ENCODE measurements at regions not wholly inside any gene's neighbourhood (a gene's known extent, or its start where the extent isn't known, plus 50 kb on each side); places are given as distances from the start of the nearest gene placed in this dataset.

DNA sequence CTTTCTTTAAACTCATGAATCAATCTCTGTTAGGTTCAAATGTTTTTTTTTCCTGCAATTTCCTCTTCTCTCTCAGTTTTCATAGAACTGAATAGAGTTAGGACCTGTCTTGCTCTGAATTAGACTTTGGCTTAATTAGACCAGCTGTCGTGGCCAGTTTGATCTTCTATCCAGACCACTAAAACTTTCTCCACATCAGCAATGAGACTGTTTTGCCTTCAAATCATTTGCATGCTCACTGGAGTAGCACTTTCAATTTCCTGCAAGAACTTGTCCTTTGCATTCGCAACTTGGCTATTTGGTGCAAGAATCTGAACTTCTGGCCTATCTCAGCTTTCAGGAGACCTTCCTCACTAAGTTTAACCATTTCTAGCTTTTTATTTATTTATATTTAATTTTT lies 2002.2 kb upstream of the PIK3C3 start:
- no peak for TF ChIP-seq CREB1 (CRISPR knock-in tag; IDR thresholded peaks at IDR 0.05; ENCODE audit: low read depth)
- TF ChIP-seq, protein P1, sequence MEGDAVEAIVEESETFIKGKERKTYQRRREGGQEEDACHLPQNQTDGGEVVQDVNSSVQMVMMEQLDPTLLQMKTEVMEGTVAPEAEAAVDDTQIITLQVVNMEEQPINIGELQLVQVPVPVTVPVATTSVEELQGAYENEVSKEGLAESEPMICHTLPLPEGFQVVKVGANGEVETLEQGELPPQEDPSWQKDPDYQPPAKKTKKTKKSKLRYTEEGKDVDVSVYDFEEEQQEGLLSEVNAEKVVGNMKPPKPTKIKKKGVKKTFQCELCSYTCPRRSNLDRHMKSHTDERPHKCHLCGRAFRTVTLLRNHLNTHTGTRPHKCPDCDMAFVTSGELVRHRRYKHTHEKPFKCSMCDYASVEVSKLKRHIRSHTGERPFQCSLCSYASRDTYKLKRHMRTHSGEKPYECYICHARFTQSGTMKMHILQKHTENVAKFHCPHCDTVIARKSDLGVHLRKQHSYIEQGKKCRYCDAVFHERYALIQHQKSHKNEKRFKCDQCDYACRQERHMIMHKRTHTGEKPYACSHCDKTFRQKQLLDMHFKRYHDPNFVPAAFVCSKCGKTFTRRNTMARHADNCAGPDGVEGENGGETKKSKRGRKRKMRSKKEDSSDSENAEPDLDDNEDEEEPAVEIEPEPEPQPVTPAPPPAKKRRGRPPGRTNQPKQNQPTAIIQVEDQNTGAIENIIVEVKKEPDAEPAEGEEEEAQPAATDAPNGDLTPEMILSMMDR (conservative IDR thresholded peaks at IDR 0.05; ENCODE audit: low read depth in 2 of 2), result no peak
- TF ChIP-seq POLR2AphosphoS5 (IDR thresholded peaks at IDR 0.05; ENCODE audit: low read depth), result no peak
- no peak for TF ChIP-seq EZH2 (IDR thresholded peaks at IDR 0.05; ENCODE audit: low read depth, unreplicated experiment)
- TF ChIP-seq EZH2phosphoT487 (IDR thresholded peaks at IDR 0.05; ENCODE audit: unreplicated experiment), result no peak
- TF ChIP-seq, protein P2, sequence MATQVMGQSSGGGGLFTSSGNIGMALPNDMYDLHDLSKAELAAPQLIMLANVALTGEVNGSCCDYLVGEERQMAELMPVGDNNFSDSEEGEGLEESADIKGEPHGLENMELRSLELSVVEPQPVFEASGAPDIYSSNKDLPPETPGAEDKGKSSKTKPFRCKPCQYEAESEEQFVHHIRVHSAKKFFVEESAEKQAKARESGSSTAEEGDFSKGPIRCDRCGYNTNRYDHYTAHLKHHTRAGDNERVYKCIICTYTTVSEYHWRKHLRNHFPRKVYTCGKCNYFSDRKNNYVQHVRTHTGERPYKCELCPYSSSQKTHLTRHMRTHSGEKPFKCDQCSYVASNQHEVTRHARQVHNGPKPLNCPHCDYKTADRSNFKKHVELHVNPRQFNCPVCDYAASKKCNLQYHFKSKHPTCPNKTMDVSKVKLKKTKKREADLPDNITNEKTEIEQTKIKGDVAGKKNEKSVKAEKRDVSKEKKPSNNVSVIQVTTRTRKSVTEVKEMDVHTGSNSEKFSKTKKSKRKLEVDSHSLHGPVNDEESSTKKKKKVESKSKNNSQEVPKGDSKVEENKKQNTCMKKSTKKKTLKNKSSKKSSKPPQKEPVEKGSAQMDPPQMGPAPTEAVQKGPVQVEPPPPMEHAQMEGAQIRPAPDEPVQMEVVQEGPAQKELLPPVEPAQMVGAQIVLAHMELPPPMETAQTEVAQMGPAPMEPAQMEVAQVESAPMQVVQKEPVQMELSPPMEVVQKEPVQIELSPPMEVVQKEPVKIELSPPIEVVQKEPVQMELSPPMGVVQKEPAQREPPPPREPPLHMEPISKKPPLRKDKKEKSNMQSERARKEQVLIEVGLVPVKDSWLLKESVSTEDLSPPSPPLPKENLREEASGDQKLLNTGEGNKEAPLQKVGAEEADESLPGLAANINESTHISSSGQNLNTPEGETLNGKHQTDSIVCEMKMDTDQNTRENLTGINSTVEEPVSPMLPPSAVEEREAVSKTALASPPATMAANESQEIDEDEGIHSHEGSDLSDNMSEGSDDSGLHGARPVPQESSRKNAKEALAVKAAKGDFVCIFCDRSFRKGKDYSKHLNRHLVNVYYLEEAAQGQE (IDR thresholded peaks at IDR 0.05; ENCODE audit: unreplicated experiment), result no peak
- no peak for TF ChIP-seq ZNF114 (CRISPR knock-in tag; IDR thresholded peaks at IDR 0.05)
- no peak for TF ChIP-seq ZNF331 (CRISPR knock-in tag; IDR thresholded peaks at IDR 0.05; ENCODE audit: low read depth)
- TF ChIP-seq, protein P3, sequence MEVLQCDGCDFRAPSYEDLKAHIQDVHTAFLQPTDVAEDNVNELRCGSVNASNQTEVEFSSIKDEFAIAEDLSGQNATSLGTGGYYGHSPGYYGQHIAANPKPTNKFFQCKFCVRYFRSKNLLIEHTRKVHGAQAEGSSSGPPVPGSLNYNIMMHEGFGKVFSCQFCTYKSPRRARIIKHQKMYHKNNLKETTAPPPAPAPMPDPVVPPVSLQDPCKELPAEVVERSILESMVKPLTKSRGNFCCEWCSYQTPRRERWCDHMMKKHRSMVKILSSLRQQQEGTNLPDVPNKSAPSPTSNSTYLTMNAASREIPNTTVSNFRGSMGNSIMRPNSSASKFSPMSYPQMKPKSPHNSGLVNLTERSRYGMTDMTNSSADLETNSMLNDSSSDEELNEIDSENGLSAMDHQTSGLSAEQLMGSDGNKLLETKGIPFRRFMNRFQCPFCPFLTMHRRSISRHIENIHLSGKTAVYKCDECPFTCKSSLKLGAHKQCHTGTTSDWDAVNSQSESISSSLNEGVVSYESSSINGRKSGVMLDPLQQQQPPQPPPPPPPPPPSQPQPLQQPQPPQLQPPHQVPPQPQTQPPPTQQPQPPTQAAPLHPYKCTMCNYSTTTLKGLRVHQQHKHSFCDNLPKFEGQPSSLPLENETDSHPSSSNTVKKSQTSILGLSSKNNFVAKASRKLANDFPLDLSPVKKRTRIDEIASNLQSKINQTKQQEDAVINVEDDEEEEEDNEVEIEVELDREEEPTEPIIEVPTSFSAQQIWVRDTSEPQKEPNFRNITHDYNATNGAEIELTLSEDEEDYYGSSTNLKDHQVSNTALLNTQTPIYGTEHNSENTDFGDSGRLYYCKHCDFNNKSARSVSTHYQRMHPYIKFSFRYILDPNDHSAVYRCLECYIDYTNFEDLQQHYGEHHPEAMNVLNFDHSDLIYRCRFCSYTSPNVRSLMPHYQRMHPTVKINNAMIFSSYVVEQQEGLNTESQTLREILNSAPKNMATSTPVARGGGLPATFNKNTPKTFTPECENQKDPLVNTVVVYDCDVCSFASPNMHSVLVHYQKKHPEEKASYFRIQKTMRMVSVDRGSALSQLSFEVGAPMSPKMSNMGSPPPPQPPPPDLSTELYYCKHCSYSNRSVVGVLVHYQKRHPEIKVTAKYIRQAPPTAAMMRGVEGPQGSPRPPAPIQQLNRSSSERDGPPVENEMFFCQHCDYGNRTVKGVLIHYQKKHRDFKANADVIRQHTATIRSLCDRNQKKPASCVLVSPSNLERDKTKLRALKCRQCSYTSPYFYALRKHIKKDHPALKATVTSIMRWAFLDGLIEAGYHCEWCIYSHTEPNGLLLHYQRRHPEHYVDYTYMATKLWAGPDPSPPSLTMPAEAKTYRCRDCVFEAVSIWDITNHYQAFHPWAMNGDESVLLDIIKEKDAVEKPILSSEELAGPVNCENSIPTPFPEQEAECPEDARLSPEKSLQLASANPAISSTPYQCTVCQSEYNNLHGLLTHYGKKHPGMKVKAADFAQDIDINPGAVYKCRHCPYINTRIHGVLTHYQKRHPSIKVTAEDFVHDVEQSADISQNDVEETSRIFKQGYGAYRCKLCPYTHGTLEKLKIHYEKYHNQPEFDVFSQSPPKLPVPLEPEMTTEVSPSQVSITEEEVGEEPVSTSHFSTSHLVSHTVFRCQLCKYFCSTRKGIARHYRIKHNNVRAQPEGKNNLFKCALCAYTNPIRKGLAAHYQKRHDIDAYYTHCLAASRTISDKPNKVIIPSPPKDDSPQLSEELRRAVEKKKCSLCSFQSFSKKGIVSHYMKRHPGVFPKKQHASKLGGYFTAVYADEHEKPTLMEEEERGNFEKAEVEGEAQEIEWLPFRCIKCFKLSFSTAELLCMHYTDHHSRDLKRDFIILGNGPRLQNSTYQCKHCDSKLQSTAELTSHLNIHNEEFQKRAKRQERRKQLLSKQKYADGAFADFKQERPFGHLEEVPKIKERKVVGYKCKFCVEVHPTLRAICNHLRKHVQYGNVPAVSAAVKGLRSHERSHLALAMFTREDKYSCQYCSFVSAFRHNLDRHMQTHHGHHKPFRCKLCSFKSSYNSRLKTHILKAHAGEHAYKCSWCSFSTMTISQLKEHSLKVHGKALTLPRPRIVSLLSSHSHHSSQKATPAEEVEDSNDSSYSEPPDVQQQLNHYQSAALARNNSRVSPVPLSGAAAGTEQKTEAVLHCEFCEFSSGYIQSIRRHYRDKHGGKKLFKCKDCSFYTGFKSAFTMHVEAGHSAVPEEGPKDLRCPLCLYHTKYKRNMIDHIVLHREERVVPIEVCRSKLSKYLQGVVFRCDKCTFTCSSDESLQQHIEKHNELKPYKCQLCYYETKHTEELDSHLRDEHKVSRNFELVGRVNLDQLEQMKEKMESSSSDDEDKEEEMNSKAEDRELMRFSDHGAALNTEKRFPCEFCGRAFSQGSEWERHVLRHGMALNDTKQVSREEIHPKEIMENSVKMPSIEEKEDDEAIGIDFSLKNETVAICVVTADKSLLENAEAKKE (CRISPR knock-in tag; IDR thresholded peaks at IDR 0.05), result no peak
- TF ChIP-seq JUNB (IDR thresholded peaks at IDR 0.05; ENCODE audit: unreplicated experiment), result no peak
- no peak for TF ChIP-seq NANOG (IDR thresholded peaks at IDR 0.05; ENCODE audit: borderline replicate concordance)
- TF ChIP-seq, protein P4, sequence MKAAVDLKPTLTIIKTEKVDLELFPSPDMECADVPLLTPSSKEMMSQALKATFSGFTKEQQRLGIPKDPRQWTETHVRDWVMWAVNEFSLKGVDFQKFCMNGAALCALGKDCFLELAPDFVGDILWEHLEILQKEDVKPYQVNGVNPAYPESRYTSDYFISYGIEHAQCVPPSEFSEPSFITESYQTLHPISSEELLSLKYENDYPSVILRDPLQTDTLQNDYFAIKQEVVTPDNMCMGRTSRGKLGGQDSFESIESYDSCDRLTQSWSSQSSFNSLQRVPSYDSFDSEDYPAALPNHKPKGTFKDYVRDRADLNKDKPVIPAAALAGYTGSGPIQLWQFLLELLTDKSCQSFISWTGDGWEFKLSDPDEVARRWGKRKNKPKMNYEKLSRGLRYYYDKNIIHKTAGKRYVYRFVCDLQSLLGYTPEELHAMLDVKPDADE (IDR thresholded peaks at IDR 0.05), result no peak

Measured in GM23338 (cell line).